Gastrocnemius medialis (tissue), 4 donors: ENCODE measurements at regions not wholly inside any gene's neighbourhood (a gene's known extent, or its start where the extent isn't known, plus 50 kb on each side); places are given as distances from the start of the nearest gene placed in this dataset.
"Not testable (repeated sequence)": the region's sequence is repeated elsewhere in the genome, so short reads cannot be mapped to it uniquely, and the experiment has no call there.

Source experiments
- ATAC-seq, 2 donors: fragments of 150-250 bp; one replicate each; pipeline ENCODE4 v1.9.1; 2016
- DNase-seq, 2 donors: peaks; one replicate each; pipeline ENCODE4 v3.0.0-alpha.2; 2019
- H3K27ac ChIP-seq, 4 donors: fragments of 200-600 bp; sonication (generic); 1 replicate in 1 of 4; 2 replicates in 3 of 4; pipeline ENCODE4 v1.5.1; 2016 to 2018; ENCODE audit warnings: mild to moderate bottlenecking in 2 of 4, moderate library complexity in 1 of 4
- H3K27me3 ChIP-seq, 3 donors: fragments of 200-600 bp; sonication (generic) in 2 of 3; 1 replicate in 1 of 3; 2 replicates in 2 of 3; pipeline versions ENCODE4 v1.5.1 to v1.6.0; 2016 to 2019; ENCODE audit warnings: mild to moderate bottlenecking in 1 of 3, moderate library complexity in 1 of 3
- H3K36me3 ChIP-seq, 2 donors: fragments of 200-600 bp; sonication (generic) in 1 of 2; one replicate each; pipeline ENCODE4 v1.5.1; 2017 to 2018
- H3K4me1 ChIP-seq, 2 donors: fragments of 200-600 bp; sonication (generic) in 1 of 2; one replicate each; pipeline ENCODE4 v1.5.1; 2016 to 2017; ENCODE audit warnings: mild to moderate bottlenecking in 2 of 2
- H3K4me3 ChIP-seq, 4 donors: fragments of 200-600 bp; sonication (generic) in 3 of 4; 1 replicate in 1 of 4; 2 replicates in 3 of 4; pipeline ENCODE4 v1.5.1; 2016 to 2019; ENCODE audit warnings: mild to moderate bottlenecking in 2 of 4
- H3K9me3 ChIP-seq, 3 donors: fragments of 200-600 bp; sonication (generic) in 2 of 3; 1 replicate in 1 of 3; 2 replicates in 2 of 3; pipeline ENCODE4 v1.5.1; 2016 to 2019
- CTCF ChIP-seq, 5 experiments: fragments of 450-650 bp in 3 of 5; fragments of 200-600 bp in 2 of 5; sonication (generic) in 2 of 5; IDR thresholded peaks in 4 of 5; conservative IDR thresholded peaks in 1 of 5; 1 replicate in 4 of 5; 2 replicates in 1 of 5; pipeline ENCODE4 v1.5.1; 2016 to 2019; ENCODE audit warnings: antibody characterized with exemption in 5 of 5, mild to moderate bottlenecking in 3 of 5, moderate library complexity in 3 of 5
- POLR2A ChIP-seq, 2 donors: fragments of 450-650 bp; IDR thresholded peaks; one replicate each; pipeline ENCODE4 v1.6.1; 2017; ENCODE audit warnings: antibody characterized with exemption in 2 of 2, mild to moderate bottlenecking in 2 of 2, moderate library complexity in 2 of 2
- in situ Hi-C, 4 donors: fragments of 200-750 bp; cut with MboI; loops; one replicate each; pipeline versions ENCODE4 v1.15.0 to v1.8.0; 2017; ENCODE audit warnings: low sequenced_read_pairs in 4 of 4
- intact Hi-C: fragments of 100-400 bp; cut with DNase I; formaldehyde crosslinking; loops from one replicate; pipeline ENCODE4 v1.15.1; 2023; ENCODE audit warnings: low total_unique reads

GRCh38 chr4:187500796-187501195 is 494.8 kb upstream of the ZFP42 start:
- no peaks in the 10 kb centered on the region for H3K4me1 ChIP-seq
- H3K4me3 ChIP-seq = no peak overlapping the region
- H3K27ac ChIP-seq = no peak overlapping the region
- TF ChIP-seq POLR2A (IDR thresholded peaks at IDR 0.05) = no peak
- TF ChIP-seq CTCF (IDR thresholded peaks at IDR 0.05 in 4 of 5, conservative IDR thresholded peaks at IDR 0.05 in 1 of 5) = no peak
- intact Hi-C loops = no loop called here
- H3K36me3 ChIP-seq = no peaks in the 10 kb centered on the region
- DNase-seq (no peak), ATAC-seq (no peak)
- no peaks in the 10 kb centered on the region for H3K27me3 ChIP-seq
- in situ Hi-C loops = no loop called here
- no peaks in the 10 kb centered on the region for H3K9me3 ChIP-seq

GRCh38 chr4:187501731-187502130 is 493.8 kb upstream of the ZFP42 start:
- ATAC-seq = no peak
- Histone ChIP-seq H3K9me3 (no peaks in the 10 kb centered on the region), H3K27ac (no peak overlapping the region), H3K27me3 (no peaks in the 10 kb centered on the region), H3K4me3 (no peak overlapping the region), H3K36me3 (no peaks in the 10 kb centered on the region), H3K4me1 (no peaks in the 10 kb centered on the region)
- TF ChIP-seq POLR2A (IDR thresholded peaks at IDR 0.05) = no peak
- no peak for TF ChIP-seq CTCF (IDR thresholded peaks at IDR 0.05 in 4 of 5, conservative IDR thresholded peaks at IDR 0.05 in 1 of 5)
- no peak for DNase-seq
- in situ Hi-C loops (no loop called here), intact Hi-C loops (no loop called here)

DNA sequence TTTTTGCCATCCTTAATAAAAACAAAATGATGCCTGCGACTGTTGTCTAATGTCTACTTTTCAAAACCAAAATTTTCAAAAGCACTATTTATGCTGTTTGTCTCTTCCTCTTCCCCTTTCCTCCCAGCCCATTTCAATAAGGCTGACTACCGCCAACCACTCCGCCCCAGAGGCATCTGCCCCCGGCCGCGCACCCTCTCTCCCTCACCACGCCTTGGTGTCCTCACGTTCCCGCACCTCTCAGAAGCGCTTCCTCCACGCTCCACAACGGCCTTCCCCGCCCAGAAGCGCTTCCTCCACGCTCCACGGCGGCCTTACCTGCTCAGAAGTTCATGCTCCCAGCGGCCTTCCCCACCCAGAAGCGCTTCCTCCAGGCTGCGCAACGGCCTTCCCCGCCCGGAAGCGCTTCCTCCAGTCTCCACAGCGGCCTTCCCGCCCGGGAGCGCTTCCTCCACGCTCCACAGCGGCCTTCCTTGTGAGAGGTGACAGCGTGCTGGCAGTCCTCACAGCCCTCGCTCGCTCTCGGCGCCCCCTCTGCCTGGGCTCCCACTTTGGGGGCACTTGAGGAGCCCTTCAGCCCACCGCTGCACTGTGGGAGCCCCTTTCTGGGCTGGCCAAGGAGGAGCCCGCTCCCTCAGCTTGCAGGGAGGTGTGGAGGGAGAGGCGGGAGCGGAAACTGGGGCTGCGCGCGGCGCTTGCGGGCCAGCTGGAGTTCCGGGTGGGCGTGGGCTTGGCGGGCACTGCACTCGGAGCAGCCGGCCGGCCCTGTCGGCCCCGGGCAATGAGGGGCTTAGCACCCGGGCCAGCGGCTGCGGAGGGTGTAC is 490.4 kb upstream of the ZFP42 start:
- TF ChIP-seq CTCF (IDR thresholded peaks at IDR 0.05 in 4 of 5, conservative IDR thresholded peaks at IDR 0.05 in 1 of 5) (no peak), POLR2A (IDR thresholded peaks at IDR 0.05) (no peak)
- in situ Hi-C loops (no loop called here), intact Hi-C loops (no loop called here)
- Histone ChIP-seq H3K27ac (no peak overlapping the region), H3K36me3 (no peaks in the 10 kb centered on the region), H3K4me3 (no peak overlapping the region), H3K27me3 (no peaks in the 10 kb centered on the region), H3K4me1 (no peaks in the 10 kb centered on the region), H3K9me3 (no peaks in the 10 kb centered on the region)
- DNase-seq (no peak), ATAC-seq (no peak)

DNA sequence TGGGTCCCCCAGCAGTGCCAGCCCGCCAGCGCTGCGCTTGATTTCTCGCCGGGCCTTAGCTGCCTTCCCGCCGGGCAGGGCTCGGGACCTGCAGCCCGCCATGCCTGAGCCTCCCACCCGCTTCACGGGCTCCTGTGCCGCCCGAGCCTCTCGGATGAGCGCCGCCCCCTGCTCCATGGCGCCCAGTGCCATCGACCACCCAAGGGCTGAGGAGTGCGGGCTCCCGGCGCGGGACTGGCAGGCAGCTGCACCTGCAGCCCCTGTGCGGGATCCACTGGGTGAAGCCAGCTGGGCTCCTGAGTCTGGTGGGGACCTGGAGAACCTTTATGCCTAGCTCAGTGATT is 489.8 kb upstream of the ZFP42 start:
- H3K36me3 ChIP-seq, H3K4me1 ChIP-seq, H3K27me3 ChIP-seq, DNase-seq, H3K27ac ChIP-seq, H3K4me3 ChIP-seq, H3K9me3 ChIP-seq, intact Hi-C loops, ATAC-seq, in situ Hi-C loops: not testable (repeated sequence)

DNA sequence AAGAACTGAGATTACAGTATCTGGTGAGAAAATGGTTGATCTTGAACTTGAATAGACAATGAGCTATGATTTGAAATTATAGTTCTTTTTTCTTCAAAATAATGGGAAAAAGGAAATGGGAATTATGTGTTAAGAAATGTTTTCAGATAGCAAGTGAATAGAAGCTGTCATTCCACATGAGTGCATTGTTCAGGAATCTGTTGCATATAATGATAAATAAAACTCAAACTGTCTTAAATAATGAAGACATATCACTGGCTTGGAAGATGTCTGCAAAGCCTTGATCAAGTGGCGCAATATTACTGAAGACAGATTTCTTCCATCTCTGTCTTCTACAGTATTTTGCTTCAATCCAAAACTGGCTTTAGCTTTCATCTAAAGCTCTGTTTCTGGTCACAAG is 479.3 kb upstream of the ZFP42 start:
- H3K9me3 ChIP-seq = no peaks in the 10 kb centered on the region
- H3K36me3 ChIP-seq = no peaks in the 10 kb centered on the region
- H3K4me3 ChIP-seq = no peak overlapping the region
- in situ Hi-C loops = no loop called here
- no peak for ATAC-seq
- no peak overlapping the region for H3K27ac ChIP-seq
- H3K27me3 ChIP-seq = no peaks in the 10 kb centered on the region
- no peaks in the 10 kb centered on the region for H3K4me1 ChIP-seq
- TF ChIP-seq CTCF (IDR thresholded peaks at IDR 0.05 in 4 of 5, conservative IDR thresholded peaks at IDR 0.05 in 1 of 5) = no peak
- TF ChIP-seq POLR2A (IDR thresholded peaks at IDR 0.05) = no peak
- DNase-seq = no peak
- intact Hi-C loops = no loop called here
